ENCODE measurements at regions not wholly inside any gene's neighbourhood (a gene's known extent, or its start where the extent isn't known, plus 50 kb on each side); places are given as distances from the start of the nearest gene placed in this dataset.
"Not testable (repeated sequence)": the region's sequence is repeated elsewhere in the genome, so short reads cannot be mapped to it uniquely, and the experiment has no call there.

DNA sequence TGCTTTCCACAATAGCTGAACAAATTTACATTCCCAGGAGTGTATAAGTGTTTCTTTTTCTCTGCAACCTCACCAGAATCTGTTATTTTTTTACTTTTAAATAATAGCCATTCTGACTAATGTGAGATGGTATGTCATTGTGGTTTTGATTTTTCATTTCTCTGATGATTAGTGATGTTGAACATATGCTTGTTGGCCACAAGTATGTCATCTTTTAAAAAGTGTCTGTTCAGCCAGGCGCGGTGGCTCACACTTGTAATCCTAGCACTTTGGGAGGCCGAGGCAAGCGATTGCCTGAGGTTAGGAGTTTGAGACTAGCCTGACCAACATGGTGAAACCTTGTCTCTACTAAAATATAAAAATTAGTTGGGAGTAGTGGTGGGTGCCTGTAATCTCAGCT lies 619.3 kb downstream of the SI start:
- no peak for DNase-seq

DNA sequence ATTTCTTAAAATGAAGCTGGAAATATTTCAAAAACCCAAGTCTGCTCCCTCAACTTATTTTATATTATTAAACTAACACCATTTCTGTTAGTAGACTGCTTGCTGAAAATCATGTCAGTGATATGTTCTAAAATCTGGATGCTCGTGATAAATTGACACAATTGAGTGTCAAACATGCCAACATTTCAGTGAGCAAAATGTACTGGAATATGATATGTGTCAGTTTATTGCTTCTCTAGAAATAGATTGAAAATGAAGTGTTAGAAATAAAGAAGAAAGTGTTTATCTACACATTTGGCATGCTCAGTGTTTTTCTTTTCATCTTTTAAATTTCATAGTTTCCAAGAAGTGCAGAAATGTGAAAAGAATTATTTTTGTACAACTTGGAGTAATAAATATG lies 624.6 kb downstream of the SI start:
- no peak for DNase-seq

DNA sequence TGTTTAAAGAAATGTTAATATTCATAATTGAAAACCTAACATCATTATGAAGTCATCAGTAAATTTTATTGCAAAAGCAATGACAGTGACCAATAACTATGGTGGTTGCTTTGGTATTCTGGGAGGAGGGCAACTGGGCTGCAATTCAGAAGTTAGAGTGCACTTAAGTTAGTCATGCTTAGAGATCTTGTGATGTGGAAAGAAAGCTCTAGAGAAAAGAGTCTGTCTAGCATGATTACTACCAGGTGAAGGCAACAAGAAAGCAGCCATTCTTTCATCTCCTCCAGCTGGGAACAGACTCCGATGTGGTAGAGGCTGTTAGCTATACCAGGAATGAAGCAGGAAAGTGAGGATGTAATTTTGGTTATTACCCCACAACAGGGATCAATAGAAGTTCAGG lies 625.6 kb downstream of the SI start:
- no peak for DNase-seq

GRCh38 chr3:164451072-164451910 lies 627.0 kb downstream of the SI start:
- no peak for DNase-seq

DNA sequence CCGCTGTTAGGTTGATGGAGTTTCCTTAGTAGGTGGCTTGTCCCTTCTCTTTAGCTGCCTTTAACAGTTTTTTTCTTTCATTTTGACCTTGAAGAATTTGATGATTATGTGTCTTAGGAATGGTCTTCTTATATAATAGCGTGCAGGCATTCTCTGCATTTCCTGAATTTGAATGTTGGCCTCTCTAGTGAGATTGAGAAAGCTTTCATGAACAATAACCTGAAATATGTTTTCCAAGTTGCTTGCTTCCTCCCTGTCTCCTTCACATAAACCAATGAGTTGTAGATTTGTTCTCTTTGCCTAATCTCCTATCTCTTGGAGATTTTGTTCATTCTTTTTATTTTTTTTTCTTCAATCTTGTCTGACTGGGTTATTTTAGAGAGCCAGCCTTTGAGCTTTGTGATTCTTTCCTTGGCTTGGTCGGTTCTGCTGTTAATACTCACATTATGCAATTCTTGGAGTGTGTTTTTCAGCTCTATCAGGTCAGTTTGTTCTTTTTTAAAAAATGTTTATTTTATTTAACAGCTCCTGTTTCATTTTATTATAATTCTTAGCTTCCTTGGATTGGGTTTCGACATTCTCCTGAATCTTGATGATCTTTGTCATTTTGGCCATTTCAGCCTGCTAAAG lies 627.9 kb downstream of the SI start:
- DNase-seq, result no peak

GRCh38 chr3:164419220-164419619 lies 659.1 kb downstream of the SI start:
- no peak for DNase-seq

GRCh38 chr3:164418414-164418813 lies 659.9 kb downstream of the SI start:
- no peak for DNase-seq

DNA sequence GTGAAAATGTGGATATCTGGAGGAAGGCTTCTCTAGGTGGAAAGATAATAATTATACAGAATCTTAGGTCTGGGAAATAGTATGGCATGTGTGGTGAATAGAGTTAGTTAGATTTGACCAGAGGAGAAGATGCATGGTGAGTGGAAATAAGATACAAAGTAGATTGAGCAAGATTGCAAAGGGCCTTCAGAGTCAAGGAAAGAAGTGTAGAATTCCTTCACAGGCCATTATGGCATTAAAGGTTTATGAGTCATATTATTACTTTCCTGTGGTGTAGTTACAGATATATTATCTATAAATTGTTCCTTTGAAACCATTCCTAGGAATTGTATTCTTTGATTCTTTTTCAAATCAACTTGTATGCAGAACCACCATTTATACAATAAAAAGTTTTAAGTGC lies 660.3 kb downstream of the SI start:
- no peak for DNase-seq

- DNase-seq, result no peak
Observed at GRCh38 chr3:164416491-164417222, 661.6 kb downstream of the SI start.

DNA sequence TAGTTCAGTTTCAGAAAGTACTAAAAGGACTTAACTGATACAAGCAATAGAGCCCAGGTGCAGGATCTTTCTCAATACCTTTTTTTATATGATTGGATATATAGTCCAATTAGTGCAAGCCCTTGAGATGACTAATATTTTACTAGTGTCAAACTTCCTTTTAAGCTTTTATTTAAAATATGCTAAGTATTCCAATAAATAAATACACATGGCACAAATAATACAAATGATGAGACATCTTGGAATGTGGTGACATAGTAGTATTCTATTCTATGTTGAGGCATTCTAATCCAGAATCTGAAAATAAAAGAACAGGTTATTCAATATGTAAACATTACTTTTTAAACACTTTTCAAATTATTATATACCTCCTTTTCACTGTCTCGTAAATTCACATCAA lies 670.0 kb downstream of the SI start:
- DNase-seq, result no peak

DNA sequence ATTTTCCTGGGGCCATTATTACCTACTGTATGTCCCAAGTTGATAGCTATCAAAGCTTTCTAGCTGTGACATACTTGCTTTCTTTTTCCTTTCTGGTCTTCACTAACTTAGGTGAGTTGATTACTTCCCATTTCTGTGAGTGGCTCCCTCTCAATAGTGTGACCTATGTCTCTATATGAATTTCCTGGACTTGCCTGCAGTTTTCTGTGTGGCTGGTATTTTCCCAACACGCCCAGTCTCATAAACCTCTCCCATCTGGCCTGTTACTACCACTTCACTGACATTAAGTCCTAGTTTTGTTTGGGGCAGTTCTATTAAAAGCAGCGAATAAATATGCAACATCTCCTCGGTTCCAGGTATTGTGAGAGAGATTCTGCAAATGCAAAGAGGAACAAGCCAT lies 671.2 kb downstream of the SI start:
- DNase-seq, result no peak

- no peak for DNase-seq
Observed at GRCh38 chr3:164406281-164406680, 672.0 kb downstream of the SI start.

GRCh38 chr3:164401923-164402322 lies 676.4 kb downstream of the SI start:
- no peak for DNase-seq

- DNase-seq, result not testable (repeated sequence)
Observed at GRCh38 chr3:164401440-164401839, 676.9 kb downstream of the SI start.

DNA sequence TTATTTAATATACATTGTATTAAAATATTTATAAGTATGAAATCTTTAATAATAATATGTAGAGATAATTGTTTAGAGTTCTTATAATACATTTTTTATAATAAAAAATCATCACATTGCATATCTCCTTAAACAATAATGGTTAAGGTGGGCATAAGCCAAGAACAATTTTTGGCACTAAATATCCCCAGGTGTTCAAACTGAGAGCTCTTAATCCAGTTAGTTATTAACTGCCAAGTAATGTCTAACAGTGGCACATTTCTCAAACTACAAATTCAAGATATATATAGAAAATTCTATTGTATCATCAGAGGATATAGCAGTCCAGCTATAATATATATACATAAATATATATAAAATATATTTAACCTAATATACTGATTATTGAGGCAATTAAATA lies 680.8 kb downstream of the SI start:
- DNase-seq, result no peak

- DNase-seq, result no peak
Observed at GRCh38 chr3:164393171-164393570, 685.1 kb downstream of the SI start.

- no peak for DNase-seq
Observed at GRCh38 chr3:164390046-164390445, 688.2 kb downstream of the SI start.

DNA sequence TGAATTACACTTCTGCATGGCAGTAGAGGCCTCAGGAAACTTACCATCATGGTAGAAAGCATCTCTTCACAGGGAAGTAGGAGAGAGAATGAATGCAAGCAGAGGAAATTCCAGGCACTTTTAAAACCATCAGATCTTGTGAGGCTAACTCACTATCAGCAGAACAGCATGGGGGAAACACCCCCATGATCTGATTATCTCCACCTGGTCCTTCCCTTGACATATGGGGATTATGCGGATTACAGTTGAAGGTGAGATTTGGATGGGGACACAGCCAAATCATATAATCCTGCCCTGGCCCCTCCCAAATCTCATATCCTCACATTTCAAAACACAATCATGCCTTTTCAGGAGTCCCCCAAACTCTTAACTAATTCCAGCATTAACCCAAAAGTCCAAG lies 691.1 kb downstream of the SI start:
- no peak for DNase-seq

DNA sequence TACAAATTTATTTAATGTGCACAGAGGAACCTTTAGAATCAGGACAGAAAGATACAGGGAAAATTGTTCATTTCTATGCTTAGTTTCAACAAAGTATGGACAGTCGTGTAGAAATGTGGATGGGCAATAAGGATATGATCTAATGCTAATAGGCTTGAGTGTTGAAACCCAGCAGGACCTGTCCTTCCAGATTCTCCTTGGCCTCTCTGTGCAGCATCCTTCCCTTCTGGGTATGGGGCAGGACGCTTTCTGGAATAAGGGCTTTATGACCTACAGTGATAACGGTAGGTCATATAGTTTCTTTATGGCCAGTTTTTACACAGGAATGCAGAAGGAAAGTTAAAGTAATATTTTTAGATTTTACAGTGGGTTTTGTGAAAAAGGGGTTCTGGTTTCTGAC lies 698.1 kb downstream of the SI start:
- DNase-seq, result no peak

- no peak for DNase-seq
Observed at GRCh38 chr3:164377466-164377865, 700.8 kb downstream of the SI start.

GRCh38 chr3:164375995-164376394 lies 702.3 kb downstream of the SI start:
- no peak for DNase-seq

- no peak for DNase-seq
Observed at GRCh38 chr3:164375538-164375937, 702.8 kb downstream of the SI start.

- DNase-seq, result no peak
Observed at GRCh38 chr3:164371681-164372080, 706.6 kb downstream of the SI start.

DNA sequence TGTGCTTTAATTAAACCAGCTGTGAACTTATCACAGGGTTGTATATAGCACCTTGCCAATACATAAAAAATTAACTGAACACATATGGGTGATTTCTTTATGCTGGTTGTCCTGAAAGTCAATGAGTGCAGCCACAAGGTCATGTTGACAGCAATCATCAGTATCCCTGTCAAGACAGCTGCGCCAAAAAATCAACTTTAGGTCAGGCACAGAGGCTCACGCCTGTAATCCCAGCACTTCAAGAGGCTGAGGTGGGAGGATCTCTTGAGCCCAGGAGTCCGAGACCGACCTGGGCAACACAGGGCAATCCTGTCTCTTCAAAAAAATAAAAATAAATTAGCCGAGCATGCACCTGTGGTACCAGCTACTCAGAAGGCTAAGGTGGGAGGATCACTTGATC lies 707.3 kb downstream of the SI start:
- DNase-seq, result no peak
